ENCODE measurements at regions not wholly inside any gene's neighbourhood (a gene's known extent, or its start where the extent isn't known, plus 50 kb on each side); places are given as distances from the start of the nearest gene placed in this dataset.

DNA sequence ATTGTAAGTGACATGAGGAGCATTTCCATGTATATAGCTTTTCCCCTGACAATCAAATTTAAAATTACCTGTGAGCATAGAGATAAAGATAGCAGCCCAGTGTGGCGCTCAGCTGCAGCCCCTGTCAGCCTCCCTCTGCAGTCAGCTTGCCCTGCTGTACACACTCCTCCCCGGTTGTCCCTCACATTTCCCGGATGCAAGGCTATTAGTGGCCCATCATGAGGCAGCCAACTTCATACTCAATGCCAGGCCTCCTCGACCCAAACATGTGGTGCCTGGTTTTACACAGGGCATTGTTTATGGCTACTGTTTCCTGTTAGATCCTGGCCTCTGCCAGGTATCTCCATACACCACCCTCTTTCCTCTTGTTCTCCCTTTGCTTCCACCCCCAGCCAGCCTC is 116.1 kb upstream of the SH3BP4 start:
- DNase-seq (ENCODE audit: low read depth), result no peak

DNA sequence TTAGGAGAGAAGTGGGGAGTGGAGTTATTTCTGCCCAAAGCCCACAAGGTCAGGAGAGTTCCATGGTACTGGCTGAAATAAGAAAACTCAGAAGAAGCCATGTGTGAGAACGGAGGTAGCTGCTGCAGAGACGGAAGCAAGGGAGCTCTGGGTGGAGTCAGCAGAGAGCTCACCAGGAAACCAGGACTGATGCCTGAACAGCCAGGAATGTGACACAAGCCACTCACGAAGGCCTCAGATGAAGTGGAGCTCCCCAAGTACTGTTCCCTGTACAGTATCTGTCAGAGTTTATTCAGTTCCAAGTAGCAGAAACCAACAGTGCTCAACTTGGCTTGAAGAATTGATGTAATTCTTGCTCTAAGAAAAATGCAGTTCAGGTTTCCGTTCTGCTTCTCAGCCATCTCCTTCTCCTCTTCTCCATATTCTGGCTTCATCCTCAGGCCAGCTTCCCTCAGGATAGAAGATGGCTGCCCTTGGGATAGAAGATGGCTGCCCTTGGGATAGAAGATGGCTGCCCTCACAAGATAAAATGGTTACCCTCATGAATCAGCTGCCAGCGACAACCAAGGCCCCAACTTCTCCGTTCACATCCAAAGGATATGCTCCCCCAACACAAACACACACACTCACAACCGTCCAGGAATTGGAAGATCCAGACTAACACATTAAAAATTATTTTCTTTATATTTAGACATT is 117.4 kb upstream of the SH3BP4 start:
- no peak for DNase-seq (ENCODE audit: low read depth)

DNA sequence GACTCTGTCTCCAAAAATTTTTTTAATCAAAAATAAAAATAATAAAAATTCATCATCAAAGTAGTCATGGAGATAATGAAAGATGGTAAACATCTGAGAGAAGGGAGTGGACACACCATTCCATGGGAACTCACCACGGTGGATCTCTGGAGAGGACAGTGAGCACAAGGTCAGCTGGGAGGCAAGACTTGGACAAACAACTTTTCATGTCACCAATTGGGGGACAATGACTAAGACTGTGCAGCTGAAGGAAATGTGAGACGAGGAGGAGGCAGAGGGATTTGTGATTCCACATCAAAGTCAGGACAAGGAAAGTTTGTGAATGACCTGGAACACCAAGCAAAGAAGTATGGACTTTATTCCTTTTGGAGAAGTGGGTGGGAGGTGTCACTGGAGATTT is 121.0 kb upstream of the SH3BP4 start:
- DNase-seq (ENCODE audit: low read depth), result no peak

DNA sequence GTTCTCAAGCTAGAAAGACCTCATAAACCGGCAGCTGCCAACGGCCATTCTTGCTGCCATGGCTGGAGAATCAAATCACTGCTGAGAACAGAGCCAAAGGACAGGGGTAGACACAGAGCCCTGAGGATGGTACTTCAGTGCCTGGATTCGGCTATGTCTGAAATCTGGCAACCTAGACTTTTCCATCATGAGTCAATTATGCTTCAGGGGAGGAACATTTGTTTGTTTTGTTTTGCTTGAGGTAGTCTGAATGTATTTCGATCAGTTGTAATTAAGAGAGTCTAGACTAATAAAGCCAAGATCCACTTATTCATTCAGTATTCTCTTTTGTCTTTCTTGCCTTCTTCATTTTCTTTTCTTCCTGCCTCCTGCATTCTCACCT is 122.8 kb upstream of the SH3BP4 start:
- DNase-seq (ENCODE audit: low read depth), result no peak

DNA sequence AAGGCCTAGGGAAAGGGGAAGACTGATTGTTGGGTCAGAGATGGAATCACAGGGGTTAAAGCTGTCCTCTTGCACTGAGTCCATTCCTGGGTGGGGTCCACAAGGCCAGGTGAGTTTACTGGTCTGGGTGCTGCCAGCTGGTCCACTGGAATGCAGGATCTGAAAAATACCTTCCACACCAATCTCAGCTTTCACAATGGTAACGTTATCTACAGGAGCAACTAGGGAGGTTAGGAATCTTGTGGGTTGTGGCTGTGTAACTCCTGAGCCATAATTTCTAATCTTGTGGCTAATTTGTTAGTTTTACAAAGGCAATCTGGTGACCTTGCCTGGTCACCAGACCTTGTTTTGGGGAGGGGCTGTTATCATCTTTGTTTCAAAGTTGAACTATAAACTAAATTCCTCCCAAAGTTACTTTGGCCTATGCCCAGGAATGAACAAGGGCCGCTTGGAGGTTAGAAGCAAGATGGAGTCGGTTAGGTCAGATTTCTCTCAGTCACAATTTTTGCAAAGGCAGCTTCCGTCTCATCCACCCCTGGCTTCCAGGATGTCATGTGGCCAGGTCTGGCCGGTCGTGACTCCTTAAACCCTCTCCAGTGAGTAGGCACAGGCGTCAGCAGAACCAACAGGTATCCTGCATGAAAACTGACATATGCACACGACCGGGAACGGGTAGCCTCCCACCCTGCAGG is 123.3 kb upstream of the SH3BP4 start:
- DNase-seq (ENCODE audit: low read depth), result no peak

DNA sequence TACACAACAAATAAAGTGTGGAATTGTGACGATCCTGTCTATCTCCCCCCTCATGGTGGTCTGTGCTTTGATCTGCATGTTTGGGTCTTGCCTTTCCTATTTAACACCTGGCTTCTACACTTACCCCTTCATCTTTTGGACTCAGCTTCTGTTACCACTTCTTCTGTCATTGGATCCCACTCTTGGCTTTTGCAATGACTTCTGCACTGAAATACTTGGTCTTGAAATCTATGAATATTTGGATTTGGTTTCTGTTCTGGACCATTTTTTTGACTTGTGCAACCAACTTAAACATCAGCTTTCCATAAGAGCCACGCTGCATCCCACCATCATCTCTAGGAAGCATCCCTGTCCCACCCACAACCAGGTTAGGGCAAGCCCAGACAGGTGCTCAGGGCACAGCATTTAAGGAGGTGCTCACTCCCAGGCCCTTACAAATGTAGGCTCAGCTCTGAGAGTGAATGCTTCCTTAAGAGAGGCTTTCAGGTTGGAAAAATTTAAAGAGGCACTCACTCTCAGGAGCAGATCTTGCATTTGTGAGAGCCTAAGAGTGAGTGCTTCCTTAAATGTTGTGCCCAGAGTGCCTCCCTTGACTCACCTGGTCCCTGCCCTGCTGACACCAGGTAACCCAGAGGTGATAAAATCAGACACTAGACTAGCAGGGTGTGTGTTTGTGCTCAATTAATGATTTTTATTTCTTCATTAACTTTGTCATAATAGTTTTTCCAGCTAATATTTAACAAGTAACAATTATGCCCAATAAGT is 124.5 kb upstream of the SH3BP4 start:
- DNase-seq (ENCODE audit: low read depth), result no peak

DNA sequence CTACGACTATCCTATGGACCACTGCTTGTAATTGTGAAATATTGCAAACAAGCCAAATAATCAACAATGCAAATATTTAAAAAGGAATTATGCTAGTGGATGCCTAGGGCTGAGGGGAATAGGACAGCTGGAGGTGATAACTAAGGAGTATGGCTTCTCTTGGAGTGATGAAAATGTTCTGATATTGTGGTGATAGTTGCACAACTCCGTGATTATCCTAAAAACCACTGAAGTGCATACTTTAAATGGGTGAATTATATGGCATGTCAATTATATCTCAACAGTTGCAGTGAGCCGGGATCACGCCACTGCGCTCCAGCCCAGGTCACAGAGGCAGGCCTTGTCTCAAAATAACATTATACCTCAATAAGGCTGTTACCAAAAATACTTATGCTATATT is 125.1 kb upstream of the SH3BP4 start:
- no peak for DNase-seq (ENCODE audit: low read depth)

DNA sequence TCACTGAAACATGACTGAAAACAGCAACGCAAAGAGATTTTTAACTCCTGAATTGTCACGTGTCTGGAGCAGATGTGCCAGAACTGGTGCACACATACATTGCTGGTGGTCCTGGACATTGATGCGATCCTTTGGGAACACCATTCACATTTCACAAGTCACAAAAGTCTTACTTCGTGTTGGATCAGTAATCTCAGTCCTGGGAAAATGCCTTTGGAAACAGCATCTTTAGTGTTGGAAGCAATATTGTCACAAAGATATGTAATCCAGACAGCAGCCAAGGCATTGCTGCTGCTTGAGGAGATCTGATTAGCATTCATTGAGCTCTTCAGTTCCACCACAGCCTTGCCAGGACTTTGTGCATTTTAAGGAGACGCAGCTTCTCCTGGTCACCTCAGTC is 126.2 kb upstream of the SH3BP4 start:
- no peak for DNase-seq (ENCODE audit: low read depth)

DNA sequence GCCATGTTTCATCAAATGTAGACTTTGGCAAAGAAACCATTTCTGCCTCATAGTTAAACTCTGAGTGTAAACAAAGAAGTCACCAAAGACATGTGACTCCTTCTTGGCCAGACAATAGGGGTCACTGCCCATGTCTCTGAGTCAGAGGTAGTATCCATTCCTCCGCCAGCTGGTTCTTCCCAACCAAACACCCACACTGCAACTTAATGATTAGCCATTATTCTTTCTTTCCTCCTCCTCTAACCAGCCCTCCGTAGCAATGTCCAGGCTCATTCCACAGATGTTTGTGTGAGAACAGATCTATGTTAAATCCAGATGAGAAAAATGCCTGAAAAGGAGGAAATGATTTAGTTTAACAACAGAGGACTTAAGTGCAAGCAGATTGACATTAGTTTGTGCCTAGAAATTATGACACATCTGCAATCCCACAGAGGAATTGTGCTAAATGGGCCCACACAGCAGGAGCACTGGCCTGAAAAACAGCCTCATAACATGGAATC is 127.9 kb upstream of the SH3BP4 start:
- DNase-seq (ENCODE audit: low read depth), result peak; percentile 92

DNA sequence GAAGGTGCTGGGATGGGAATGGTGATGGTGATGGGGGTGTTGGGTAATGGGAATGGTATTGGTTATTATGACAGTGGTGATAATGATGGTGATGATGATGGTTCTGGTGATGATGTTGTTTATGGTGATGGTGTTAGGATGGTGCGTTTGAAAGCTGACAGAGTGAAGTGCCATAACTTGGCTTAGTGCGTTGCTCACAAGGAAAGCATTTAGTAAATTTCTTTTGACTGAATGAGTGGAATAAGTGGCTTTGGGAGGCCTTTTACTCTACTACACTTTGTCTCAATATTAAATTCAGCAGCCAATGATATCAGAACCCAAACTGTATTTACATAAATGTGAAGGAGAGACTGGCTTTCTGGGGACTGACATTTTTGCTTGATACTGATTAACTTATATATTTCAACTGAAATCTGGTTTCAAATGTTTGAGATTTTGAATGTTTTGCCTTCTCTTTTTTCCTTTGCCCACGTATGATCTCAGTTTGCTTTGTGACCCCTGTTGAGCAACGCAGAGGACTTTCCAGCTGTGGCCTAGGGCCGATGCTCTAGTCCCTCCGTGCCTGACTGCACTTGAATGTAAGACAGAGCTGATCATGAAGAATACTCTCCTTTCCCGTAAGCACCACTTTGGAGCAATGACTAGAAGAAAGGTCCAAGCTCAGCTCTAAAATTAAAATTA is 128.5 kb upstream of the SH3BP4 start:
- DNase-seq (ENCODE audit: low read depth), result no peak

DNA sequence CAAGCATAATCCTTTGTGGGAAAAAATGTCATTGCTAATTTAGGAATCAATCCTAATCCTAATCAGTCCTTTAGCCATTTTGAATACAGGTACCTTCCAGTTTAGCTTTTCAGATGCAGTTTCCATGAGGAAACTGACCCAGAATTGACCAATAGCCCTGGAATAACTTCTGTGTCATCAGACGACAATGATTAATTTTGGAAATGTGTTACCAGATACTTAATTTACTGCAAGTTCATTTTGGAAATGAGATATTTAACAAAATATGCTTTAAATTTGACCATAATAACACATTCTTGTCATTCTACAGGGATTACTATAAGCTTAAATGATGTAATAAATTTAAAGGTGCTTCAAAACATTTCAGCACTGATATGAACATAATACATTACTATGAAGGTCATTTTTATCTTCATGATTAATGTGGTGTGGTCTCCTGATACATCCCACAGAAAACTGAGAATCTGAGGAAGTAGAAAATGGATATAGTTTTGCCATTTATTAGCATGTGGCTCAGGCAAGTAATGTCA is 129.8 kb upstream of the SH3BP4 start:
- no peak for DNase-seq (ENCODE audit: low read depth)

DNA sequence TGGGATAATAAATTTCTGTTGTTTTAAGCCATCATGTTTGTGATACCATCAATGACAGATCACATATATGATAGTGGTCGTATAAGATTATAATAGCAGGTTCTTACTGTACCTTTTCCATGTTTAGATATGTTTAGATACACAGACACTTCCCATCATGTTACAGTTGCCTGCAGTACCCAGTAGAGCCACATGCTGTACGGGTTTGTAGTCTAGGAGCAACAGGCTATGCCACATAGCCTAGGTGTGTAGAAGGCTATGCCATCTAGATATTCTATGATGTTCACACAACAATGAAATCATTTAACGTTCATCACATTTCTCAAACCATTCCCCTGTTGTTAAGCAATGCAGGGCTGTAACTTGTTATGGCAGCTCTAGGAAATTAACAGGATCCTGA is 132.9 kb upstream of the SH3BP4 start:
- DNase-seq (ENCODE audit: low read depth), result no peak

DNA sequence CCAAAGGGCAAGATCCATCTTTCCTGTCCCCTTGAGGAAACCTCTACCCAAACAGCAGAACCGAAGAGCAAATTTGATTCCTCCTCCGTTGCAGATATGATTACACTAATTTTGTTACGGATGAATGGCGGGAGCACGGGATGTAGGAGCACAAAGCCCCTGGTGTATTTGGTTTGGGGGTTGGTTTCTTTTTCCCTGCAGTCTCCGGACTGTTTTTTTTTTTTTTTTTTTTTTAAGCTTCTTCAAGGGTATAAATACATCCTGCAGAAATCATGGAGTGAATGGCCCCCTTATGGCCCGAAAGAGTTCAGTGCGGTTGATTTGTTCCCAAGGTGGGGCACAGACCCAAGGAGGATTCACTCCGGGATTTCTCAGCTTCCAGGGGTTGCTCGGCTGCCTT is 135.3 kb upstream of the SH3BP4 start:
- DNase-seq (ENCODE audit: low read depth), result no peak

DNA sequence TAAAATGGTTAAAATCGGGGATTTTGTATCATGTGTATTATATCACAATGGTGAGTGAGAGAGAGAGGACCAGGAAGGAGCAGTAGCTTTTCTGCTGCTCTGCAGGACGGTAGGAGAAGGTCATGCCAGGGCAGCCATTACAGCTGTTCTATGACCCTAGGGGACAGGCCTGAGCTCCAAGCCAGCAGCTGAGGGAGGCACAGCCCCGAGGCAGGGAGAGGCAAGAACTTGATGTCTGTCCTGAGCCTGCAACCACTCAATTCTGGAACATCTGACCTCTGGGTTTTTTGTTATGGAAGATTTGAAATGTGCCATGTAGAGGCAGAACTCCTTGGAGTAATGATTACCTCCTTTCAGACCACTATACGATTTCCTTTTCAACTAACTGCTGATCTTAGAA is 135.8 kb upstream of the SH3BP4 start:
- no peak for DNase-seq (ENCODE audit: low read depth)

DNA sequence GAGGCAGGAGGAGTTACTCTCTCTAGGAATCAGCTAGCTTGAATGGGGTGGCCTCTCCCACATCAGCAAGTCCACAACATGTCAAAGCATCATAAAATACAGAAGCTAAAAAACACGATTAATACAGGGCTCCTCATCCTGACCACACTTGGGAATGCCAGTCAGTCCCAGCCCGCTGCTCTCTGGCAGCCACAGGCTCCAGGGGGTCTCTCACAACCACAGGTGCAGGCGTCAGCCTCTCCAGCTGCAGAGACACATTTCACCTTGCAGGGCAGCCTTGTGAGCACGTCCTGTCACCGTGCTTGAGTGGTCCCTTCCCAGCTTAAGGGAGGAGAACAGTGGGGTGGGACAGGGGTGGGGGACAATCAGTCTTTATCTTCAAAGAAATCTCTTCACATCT is 137.4 kb upstream of the SH3BP4 start:
- no peak for DNase-seq (ENCODE audit: low read depth)

DNA sequence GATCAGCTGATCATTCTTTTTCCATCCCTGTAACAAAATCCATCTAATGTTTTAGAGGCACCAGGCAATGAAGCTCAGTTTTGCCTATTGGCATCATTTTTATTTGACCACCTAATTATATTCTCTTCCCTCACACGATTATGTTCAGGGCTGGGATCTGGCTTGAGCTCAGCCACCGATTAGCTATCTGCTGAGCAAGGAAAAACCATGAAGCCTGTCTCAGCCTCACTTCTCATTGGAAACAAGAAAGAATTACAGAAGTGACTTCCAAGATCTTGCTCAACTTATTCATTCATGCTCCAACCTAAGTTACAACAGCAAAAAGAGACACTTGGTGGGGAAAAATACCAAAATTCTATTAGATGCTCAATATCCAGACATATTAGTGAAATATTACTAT is 139.0 kb upstream of the SH3BP4 start:
- DNase-seq (ENCODE audit: low read depth), result no peak

DNA sequence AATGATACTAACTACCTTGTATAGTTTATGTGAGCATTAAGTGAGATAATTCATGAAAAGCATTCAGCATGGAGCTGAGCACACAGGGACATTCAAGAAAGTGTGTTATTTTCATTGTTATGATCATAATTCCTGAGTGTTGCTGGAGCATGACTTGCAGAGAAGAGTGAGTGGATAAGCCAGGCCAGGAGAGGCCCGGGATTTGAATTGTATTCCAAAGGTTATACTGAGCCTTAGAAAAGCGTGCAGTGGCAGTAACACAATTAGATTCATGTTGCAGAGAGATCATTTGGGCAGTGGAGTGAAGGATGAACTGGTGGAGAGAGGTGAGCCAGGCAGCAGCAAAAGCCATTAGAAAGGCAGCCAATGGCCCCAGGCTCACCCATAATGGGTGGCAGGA is 142.9 kb upstream of the SH3BP4 start:
- DNase-seq (ENCODE audit: low read depth), result no peak

DNA sequence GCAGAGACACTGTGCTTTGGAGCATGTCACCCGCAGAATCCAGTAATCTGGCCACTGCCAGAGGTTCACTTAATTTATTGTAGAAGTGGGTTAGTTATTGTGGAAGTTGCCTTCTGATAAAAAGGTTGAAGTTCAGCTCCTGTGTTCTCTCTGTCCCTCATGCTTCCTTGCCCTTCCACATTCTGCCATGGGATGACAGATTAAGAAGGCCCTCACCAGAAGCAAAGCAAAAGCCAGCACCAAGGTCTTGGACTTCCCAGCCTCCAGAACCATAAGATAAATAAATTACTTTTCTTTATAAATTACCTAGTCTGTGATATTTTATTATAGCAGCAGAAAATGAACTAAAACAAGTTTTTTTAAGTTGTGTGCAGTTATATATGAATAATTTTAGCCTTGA is 145.0 kb upstream of the SH3BP4 start:
- no peak for DNase-seq (ENCODE audit: low read depth)

DNA sequence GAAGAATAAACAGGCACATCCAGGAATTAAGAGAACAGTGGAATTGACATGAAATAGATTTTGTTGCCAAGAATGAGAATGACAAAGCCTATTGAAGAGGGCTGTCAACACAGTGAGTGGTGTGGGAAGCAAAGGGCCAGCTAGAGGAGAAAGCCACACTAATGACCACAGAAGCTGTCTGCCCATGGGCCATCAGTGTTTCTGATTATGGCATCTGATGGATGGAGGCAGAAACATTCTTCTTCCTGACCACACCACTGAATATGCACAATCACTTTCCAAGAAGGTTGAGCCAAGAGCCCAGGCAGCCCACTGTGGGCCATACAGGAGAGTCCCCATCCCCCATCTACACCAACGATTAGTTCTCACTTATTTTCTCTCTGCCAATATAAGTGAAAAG is 146.0 kb upstream of the SH3BP4 start:
- no peak for DNase-seq (ENCODE audit: low read depth)

DNA sequence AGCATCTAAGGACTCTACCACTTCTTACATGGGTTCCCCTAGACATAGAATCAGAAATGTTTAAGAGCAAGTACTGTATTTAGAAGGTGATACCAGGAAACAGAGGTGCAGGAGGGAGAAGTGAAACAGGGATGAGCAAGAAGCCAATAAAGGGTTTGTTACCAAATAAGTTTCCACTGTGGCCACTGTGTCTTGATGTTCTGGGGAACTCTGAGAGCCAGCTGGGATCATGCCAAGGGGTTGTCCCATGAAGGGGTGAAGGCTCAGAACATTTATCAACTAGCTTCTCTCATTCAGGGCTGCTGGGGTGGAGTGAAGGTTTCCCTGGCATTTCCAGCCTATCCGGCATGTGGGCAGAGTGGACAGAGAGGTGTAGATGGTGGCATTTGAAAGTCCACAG is 147.1 kb upstream of the SH3BP4 start:
- DNase-seq (ENCODE audit: low read depth), result no peak

DNA sequence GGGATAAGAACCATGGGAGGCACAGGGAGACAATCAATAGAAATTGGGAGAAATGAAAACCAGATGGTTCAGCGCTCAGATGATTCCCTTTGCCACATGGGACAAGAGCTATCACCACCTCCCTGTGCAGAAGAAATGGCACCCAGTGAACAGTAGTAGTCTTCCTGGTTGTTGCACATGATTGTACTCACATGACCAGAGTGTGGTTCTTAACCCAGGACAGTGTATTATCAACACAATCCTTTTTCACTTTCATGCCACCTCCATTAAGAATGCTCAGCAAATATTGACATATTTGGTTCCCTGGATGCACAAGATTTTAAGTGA is 149.0 kb upstream of the SH3BP4 start:
- DNase-seq (ENCODE audit: low read depth), result no peak

DNA sequence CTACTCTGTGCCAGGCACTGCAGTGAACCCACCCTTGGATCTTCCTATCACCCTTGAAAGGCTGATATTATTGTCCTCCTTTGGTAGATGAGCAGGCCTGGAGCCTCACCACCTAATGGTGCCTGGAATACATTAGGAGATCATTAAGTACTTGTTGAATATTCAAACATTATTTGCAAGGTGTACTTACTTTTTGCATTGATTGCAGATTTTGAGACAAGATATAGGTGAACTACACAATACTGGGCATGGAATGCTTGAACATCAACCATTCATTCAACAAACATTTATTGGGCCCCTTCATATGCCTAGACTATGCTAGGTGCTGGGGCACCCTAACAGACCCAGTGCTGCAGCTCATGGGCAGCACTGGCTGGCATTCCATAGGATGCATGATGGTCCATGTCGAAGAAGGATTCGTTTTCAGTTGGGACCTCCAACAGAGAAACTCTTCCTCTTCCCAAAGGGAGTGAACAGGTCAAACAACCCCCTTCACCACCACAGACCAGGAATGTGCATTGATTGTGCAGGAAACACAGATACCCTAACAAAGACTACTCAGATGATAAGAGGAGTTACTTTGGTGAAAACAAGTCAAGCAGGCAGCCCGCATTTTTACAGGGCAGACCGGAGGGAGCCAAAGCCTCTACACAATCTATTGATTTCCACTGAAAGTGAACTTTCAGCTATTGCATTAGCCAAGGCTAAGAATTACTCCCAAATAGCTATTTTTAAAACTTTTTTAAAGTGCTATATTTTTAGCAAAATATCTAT is 149.6 kb upstream of the SH3BP4 start:
- no peak for DNase-seq (ENCODE audit: low read depth)

Data from non-pigmented ciliary epithelial cell (primary cell).